HG02642 (cell line): ENCODE measurements at regions not wholly inside any gene's neighbourhood (a gene's known extent, or its start where the extent isn't known, plus 50 kb on each side); places are given as distances from the start of the nearest gene placed in this dataset.
"Not testable (repeated sequence)": the region's sequence is repeated elsewhere in the genome, so short reads cannot be mapped to it uniquely, and the experiment has no call there.

ENCODE experiments used
- ATAC-seq: cut with Tn5 transposase; IDR thresholded peaks from one replicate; pipeline ENCODE4 v1.9.1; 2021; ENCODE audit warnings: mild to moderate bottlenecking; ENCODE audit not compliant: unreplicated experiment, poor library complexity

GRCh38 chr10:109237050-109237449, 686.3 kb downstream of the XPNPEP1 start:
- no peak for ATAC-seq

- not testable (repeated sequence) for ATAC-seq
Measured at GRCh38 chr10:109223533-109223932, 699.8 kb downstream of the XPNPEP1 start.

GRCh38 chr10:109219935-109220605, 703.2 kb downstream of the XPNPEP1 start:
- no peak for ATAC-seq

- no peak for ATAC-seq
Measured at GRCh38 chr10:109218207-109218606, 705.1 kb downstream of the XPNPEP1 start.

GRCh38 chr10:109215291-109216075, 707.8 kb downstream of the XPNPEP1 start:
- no peak for ATAC-seq

GRCh38 chr10:109214891-109215290, 708.4 kb downstream of the XPNPEP1 start:
- ATAC-seq = not testable (repeated sequence)

- no peak for ATAC-seq
Measured at GRCh38 chr10:109207361-109207760, 716.0 kb downstream of the XPNPEP1 start.

- no peak for ATAC-seq
Measured at GRCh38 chr10:109205929-109206585, 717.3 kb downstream of the XPNPEP1 start.

- no peak for ATAC-seq
Measured at GRCh38 chr10:109203646-109204353, 719.5 kb downstream of the XPNPEP1 start.

- no peak for ATAC-seq
Measured at GRCh38 chr10:109202111-109202510, 721.2 kb downstream of the XPNPEP1 start.

GRCh38 chr10:109200646-109201045, 722.7 kb downstream of the XPNPEP1 start:
- no peak for ATAC-seq

- no peak for ATAC-seq
Measured at GRCh38 chr10:109191823-109192222, 731.5 kb downstream of the XPNPEP1 start.

- ATAC-seq = no peak
Measured at GRCh38 chr10:109191341-109191740, 732.0 kb downstream of the XPNPEP1 start.

- no peak for ATAC-seq
Measured at GRCh38 chr10:109187677-109188076, 735.6 kb downstream of the XPNPEP1 start.

GRCh38 chr10:109183366-109183765, 739.9 kb downstream of the XPNPEP1 start:
- ATAC-seq = no peak

- no peak for ATAC-seq
Measured at GRCh38 chr10:109178591-109178990, 744.7 kb downstream of the XPNPEP1 start.

- no peak for ATAC-seq
Measured at GRCh38 chr10:109174526-109174925, 748.8 kb downstream of the XPNPEP1 start.

GRCh38 chr10:109173937-109174336, 749.4 kb downstream of the XPNPEP1 start:
- no peak for ATAC-seq

GRCh38 chr10:109173121-109173520, 750.2 kb downstream of the XPNPEP1 start:
- ATAC-seq = no peak

GRCh38 chr10:109166935-109167334, 756.4 kb downstream of the XPNPEP1 start:
- ATAC-seq = no peak

GRCh38 chr10:109159351-109159750, 764.0 kb downstream of the XPNPEP1 start:
- no peak for ATAC-seq
